A549 (cell line): ENCODE measurements at regions not wholly inside any gene's neighbourhood (a gene's known extent, or its start where the extent isn't known, plus 50 kb on each side); places are given as distances from the start of the nearest gene placed in this dataset.

Experiments used
- ATAC-seq, 2 experiments: fragments of 200-7000 bp in 1 of 2; fragments of >200 bp in 1 of 2; cut with Nextera tagmentation in 1 of 2; cut with Tn5 transposase in 1 of 2; 3 replicates each; pipeline versions ENCODE4 v1.8.0 to v1.9.1; 2018 to 2020; ENCODE audit warnings: mild to moderate bottlenecking in 1 of 2, moderate library complexity in 1 of 2
- CTCF ChIA-PET: fragments of 300-600 bp; sonication (Branson Sonifier 250); formaldehyde crosslinking; extraction: SDS; loops from one replicate; lab custom pipeline; 2021; ENCODE audit warnings: antibody characterized with exemption, inconsistent platforms; lab: Yijun Ruan, JAX
- POLR2A ChIA-PET: fragments of 350-600 bp; formaldehyde crosslinking; extraction: SDS; loops from one replicate; lab custom pipeline; 2021; ENCODE audit warnings: antibody characterized with exemption, inconsistent platforms; lab: Yijun Ruan, JAX
- DNase-seq, 2 experiments: peaks; one replicate each; pipeline versions ENCODE4 v3.0.0 to v3.0.0-alpha.2; 2011 to 2016; ENCODE audit warnings: low read depth in 1 of 2, low spot score in 1 of 2
- FAIRE-seq: peaks from 2 replicates; lab custom pipeline; 2011; peaks lifted over from hg19 to GRCh38; lab: Jason Lieb, UNC
- H3K27ac ChIP-seq, 2 experiments: fragments of >200 bp; sonication (Bioruptor Twin); formaldehyde crosslinking; 3 replicates each; pipeline ENCODE4 v1.5.1; 2016 to 2017
- H3K4me1 ChIP-seq: fragments of >200 bp; sonication (Bioruptor Twin); formaldehyde crosslinking; 3 replicates; pipeline ENCODE4 v1.6.1; 2016
- H3K4me2 ChIP-seq: fragments of >200 bp; sonication (Bioruptor Twin); formaldehyde crosslinking; 3 replicates; pipeline ENCODE4 v1.6.1; 2016
- H3K4me3 ChIP-seq: fragments of >200 bp; sonication (Bioruptor Twin); formaldehyde crosslinking; 3 replicates; pipeline ENCODE4 v1.5.1; 2016
- H3K9me3 ChIP-seq: fragments of >200 bp; sonication (Bioruptor Twin); formaldehyde crosslinking; 3 replicates; pipeline ENCODE4 v1.6.1; 2016
- CEBPB ChIP-seq, 2 experiments: fragments of >200 bp in 1 of 2; sonication (Bioruptor Twin) in 1 of 2; formaldehyde crosslinking in 1 of 2; IDR thresholded peaks; 2 replicates each; pipeline ENCODE4 v1.6.1; 2012 to 2016
- CHD2 ChIP-seq: fragments of 150-350 bp; IDR thresholded peaks from 2 replicates; pipeline ENCODE4 v1.6.1; 2014; ENCODE audit warnings: low read length; ENCODE audit not compliant: partially characterized antibody
- EHF ChIP-seq: fragments of 250-450 bp; sonication (Bioruptor Pico); IDR thresholded peaks from 2 replicates; pipeline ENCODE4 v1.5.0; 2020; ENCODE audit warnings: mild to moderate bottlenecking
- EP300 ChIP-seq, 2 experiments: fragments of >200 bp; sonication (Bioruptor Twin); formaldehyde crosslinking; IDR thresholded peaks; 2 replicates in 1 of 2; 3 replicates in 1 of 2; pipeline ENCODE4 v1.6.1; 2016 to 2017
- FOSL2 ChIP-seq, 2 experiments: fragments of 450-650 bp in 1 of 2; fragments of >200 bp in 1 of 2; sonication (Bioruptor Twin) in 1 of 2; formaldehyde crosslinking; IDR thresholded peaks; 2 replicates each; pipeline versions ENCODE4 v1.5.0 to v1.6.1; 2016 to 2020; ENCODE audit warnings: mild to moderate bottlenecking in 1 of 2, moderate library complexity in 1 of 2
- FOXS1 ChIP-seq: fragments of 250-450 bp; sonication (Bioruptor Pico); IDR thresholded peaks from 2 replicates; pipeline ENCODE4 v1.5.0; 2020; ENCODE audit warnings: mild to moderate bottlenecking, moderate library complexity
- HEYL ChIP-seq: fragments of 250-450 bp; sonication (Bioruptor Pico); IDR thresholded peaks from 2 replicates; pipeline ENCODE4 v1.8.0; 2021; ENCODE audit warnings: mild to moderate bottlenecking, moderate library complexity
- HOXB13 ChIP-seq: fragments of 250-450 bp; sonication (Bioruptor Pico); IDR thresholded peaks from 2 replicates; pipeline ENCODE4 v1.5.0; 2020; ENCODE audit warnings: low read depth, mild to moderate bottlenecking, moderate library complexity
- MAFK ChIP-seq: fragments of 450-650 bp; IDR thresholded peaks from 2 replicates; pipeline ENCODE4 v1.6.1; 2014; ENCODE audit not compliant: partially characterized antibody
- POLR2AphosphoS2 ChIP-seq: conservative IDR thresholded peaks from 2 replicates; pipeline ENCODE4 v1.6.1; 2012; ENCODE audit warnings: low read length, improper control_type of control experiment, inconsistent platforms
- RAD21 ChIP-seq, 2 experiments: fragments of >200 bp in 1 of 2; sonication (Bioruptor Twin) in 1 of 2; formaldehyde crosslinking in 1 of 2; IDR thresholded peaks in 1 of 2; conservative IDR thresholded peaks in 1 of 2; 2 replicates in 1 of 2; 3 replicates in 1 of 2; pipeline ENCODE4 v1.6.1; 2012 to 2018; ENCODE audit warnings: inconsistent platforms in 1 of 2
- SMC3 ChIP-seq: fragments of >200 bp; sonication (Bioruptor Twin); formaldehyde crosslinking; IDR thresholded peaks from 3 replicates; pipeline ENCODE4 v1.6.1; 2018; ENCODE audit warnings: inconsistent platforms
- ZNF302 ChIP-seq: fragments of 250-450 bp; sonication (Bioruptor Pico); IDR thresholded peaks from 2 replicates; pipeline ENCODE4 v1.9.0; 2021; ENCODE audit warnings: inconsistent platforms, mild to moderate bottlenecking, moderate library complexity
- ZSCAN20 ChIP-seq: fragments of 250-450 bp; sonication (Bioruptor Pico); IDR thresholded peaks from 2 replicates; pipeline ENCODE4 v1.8.0; 2022; ENCODE audit warnings: mild to moderate bottlenecking, moderate library complexity
- WGBS: methylation state at CpG from one replicate; pipeline ENCODE4 v1.1.6; 2017; ENCODE audit errors: missing lambda C conversion rate; 5-methylcytosine and 5-hydroxymethylcytosine counted together
- TF ChIP-seq, protein P1 (sequence below): fragments of 200-600 bp; sonication (generic); IDR thresholded peaks from 2 replicates; pipeline ENCODE4 v1.6.1; 2016; ENCODE audit warnings: antibody characterized with exemption, mild to moderate bottlenecking, moderate library complexity
- TF ChIP-seq, protein P2 (sequence below): IDR thresholded peaks from 2 replicates; pipeline ENCODE4 v1.6.1; 2012; ENCODE audit warnings: low read depth, borderline replicate concordance
- TF ChIP-seq, protein P3 (sequence below): fragments of >200 bp; sonication (Bioruptor Twin); formaldehyde crosslinking; IDR thresholded peaks from 2 replicates; pipeline ENCODE4 v1.6.1; 2016
- TF ChIP-seq, protein P4 (sequence below): IDR thresholded peaks from 2 replicates; pipeline ENCODE4 v1.6.1; 2012
- TF ChIP-seq, protein P5 (sequence below): fragments of 250-450 bp; sonication (Bioruptor Pico); IDR thresholded peaks from 2 replicates; pipeline ENCODE4 v1.5.0; 2020; ENCODE audit warnings: low read depth, mild to moderate bottlenecking, moderate library complexity
- TF ChIP-seq, protein P6 (sequence below): fragments of 450-650 bp; IDR thresholded peaks from 2 replicates; pipeline ENCODE4 v1.6.1; 2014; ENCODE audit warnings: antibody characterized with exemption
- TF ChIP-seq, protein P7 (sequence below): fragments of 150-350 bp; IDR thresholded peaks from 2 replicates; pipeline ENCODE4 v1.6.1; 2014; ENCODE audit warnings: low read depth, mild to moderate bottlenecking, low read length
- TF ChIP-seq, protein P8 (sequence below): fragments of 250-450 bp; sonication (Bioruptor Pico); IDR thresholded peaks from 2 replicates; pipeline ENCODE4 v1.5.0; 2021; ENCODE audit warnings: mild to moderate bottlenecking, moderate library complexity, borderline replicate concordance
- TF ChIP-seq, protein P9 (sequence below): IDR thresholded peaks from 2 replicates; pipeline ENCODE4 v1.6.1; 2012

DNA sequence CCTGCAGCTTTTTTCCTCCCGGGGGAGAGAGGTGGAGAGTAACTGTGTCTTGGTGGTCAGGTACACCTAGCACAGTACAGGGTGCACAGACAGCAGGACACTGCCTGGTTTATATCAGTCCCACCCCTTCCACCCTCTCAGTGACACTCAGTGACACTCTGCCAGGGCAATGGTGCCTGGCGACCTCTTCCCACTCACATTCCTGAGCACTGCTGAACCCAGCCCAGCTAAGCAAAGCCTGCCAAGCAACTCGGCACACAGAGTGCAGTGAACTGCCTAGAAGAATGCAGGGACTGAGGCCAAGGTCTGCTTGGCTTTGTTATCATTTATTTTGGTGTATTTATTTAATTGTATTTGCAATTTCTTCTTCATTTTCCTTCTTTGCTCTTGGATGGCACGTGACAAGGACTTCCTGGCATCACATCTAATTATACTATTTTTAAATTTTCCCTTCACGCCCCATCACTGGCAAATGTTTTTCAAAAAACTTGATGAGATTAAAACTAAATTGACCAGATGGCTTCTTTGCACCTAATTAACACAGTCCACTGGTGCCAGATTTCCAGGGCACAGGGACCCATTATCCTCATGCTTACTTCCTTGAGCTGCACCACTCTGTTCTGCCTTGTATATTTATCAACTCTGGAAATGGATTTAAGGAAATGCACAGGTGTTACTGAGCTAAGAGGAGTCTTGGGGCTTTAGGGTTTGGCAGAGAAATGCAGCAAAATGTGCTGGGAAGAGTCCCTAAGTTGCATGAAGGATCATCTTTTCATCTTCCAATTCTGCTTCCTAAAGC is 205.6 kb downstream of the ADAMTS15 start:
- CTCF ChIA-PET: interaction anchor here (1.0 to 2.0 kb wide), 2 partner anchors 44 to 219 kb away, joined by 3 to 5 read pairs; no protein-coding TSS in a partner anchor
- no peak overlapping the region for H3K4me2 ChIP-seq
- H3K4me3 ChIP-seq: no peak overlapping the region
- no peaks in the 10 kb centered on the region for H3K4me1 ChIP-seq
- DNase-seq (no peak), FAIRE-seq (no peak), ATAC-seq (no peak)
- 54% methylated on average over 5 of the region's 5 CpGs for WGBS
- POLR2A ChIA-PET: no interaction called here
- H3K9me3 ChIP-seq: no peaks in the 10 kb centered on the region
- TF ChIP-seq, protein P1, sequence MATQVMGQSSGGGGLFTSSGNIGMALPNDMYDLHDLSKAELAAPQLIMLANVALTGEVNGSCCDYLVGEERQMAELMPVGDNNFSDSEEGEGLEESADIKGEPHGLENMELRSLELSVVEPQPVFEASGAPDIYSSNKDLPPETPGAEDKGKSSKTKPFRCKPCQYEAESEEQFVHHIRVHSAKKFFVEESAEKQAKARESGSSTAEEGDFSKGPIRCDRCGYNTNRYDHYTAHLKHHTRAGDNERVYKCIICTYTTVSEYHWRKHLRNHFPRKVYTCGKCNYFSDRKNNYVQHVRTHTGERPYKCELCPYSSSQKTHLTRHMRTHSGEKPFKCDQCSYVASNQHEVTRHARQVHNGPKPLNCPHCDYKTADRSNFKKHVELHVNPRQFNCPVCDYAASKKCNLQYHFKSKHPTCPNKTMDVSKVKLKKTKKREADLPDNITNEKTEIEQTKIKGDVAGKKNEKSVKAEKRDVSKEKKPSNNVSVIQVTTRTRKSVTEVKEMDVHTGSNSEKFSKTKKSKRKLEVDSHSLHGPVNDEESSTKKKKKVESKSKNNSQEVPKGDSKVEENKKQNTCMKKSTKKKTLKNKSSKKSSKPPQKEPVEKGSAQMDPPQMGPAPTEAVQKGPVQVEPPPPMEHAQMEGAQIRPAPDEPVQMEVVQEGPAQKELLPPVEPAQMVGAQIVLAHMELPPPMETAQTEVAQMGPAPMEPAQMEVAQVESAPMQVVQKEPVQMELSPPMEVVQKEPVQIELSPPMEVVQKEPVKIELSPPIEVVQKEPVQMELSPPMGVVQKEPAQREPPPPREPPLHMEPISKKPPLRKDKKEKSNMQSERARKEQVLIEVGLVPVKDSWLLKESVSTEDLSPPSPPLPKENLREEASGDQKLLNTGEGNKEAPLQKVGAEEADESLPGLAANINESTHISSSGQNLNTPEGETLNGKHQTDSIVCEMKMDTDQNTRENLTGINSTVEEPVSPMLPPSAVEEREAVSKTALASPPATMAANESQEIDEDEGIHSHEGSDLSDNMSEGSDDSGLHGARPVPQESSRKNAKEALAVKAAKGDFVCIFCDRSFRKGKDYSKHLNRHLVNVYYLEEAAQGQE: no peak
- no peak for TF ChIP-seq CEBPB (IDR thresholded peaks at IDR 0.05)
- TF ChIP-seq EHF (CRISPR knock-in tag): no peak
- TF ChIP-seq EP300 (IDR thresholded peaks at IDR 0.05): no peak
- no peak for TF ChIP-seq POLR2AphosphoS2
- TF ChIP-seq, protein P2, sequence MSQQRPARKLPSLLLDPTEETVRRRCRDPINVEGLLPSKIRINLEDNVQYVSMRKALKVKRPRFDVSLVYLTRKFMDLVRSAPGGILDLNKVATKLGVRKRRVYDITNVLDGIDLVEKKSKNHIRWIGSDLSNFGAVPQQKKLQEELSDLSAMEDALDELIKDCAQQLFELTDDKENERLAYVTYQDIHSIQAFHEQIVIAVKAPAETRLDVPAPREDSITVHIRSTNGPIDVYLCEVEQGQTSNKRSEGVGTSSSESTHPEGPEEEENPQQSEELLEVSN: no peak
- TF ChIP-seq, protein P3, sequence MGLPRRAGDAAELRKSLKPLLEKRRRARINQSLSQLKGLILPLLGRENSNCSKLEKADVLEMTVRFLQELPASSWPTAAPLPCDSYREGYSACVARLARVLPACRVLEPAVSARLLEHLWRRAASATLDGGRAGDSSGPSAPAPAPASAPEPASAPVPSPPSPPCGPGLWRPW: no peak
- TF ChIP-seq SMC3: no peak
- TF ChIP-seq RAD21 (conservative IDR thresholded peaks at IDR 0.05 in 1 of 2, IDR thresholded peaks at IDR 0.05 in 1 of 2): no peak
- TF ChIP-seq ZSCAN20 (CRISPR knock-in tag): no peak
- TF ChIP-seq MAFK: no peak
- TF ChIP-seq FOSL2 (IDR thresholded peaks at IDR 0.05): no peak
- TF ChIP-seq FOSL2 (CRISPR knock-in tag; IDR thresholded peaks at IDR 0.05): no peak
- TF ChIP-seq, protein P4, sequence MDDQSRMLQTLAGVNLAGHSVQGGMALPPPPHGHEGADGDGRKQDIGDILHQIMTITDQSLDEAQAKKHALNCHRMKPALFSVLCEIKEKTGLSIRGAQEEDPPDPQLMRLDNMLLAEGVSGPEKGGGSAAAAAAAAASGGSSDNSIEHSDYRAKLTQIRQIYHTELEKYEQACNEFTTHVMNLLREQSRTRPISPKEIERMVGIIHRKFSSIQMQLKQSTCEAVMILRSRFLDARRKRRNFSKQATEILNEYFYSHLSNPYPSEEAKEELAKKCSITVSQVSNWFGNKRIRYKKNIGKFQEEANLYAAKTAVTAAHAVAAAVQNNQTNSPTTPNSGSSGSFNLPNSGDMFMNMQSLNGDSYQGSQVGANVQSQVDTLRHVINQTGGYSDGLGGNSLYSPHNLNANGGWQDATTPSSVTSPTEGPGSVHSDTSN: no peak
- no peak for TF ChIP-seq FOXS1 (CRISPR knock-in tag)
- TF ChIP-seq, protein P5, sequence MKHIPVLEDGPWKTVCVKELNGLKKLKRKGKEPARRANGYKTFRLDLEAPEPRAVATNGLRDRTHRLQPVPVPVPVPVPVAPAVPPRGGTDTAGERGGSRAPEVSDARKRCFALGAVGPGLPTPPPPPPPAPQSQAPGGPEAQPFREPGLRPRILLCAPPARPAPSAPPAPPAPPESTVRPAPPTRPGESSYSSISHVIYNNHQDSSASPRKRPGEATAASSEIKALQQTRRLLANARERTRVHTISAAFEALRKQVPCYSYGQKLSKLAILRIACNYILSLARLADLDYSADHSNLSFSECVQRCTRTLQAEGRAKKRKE (CRISPR knock-in tag): no peak
- TF ChIP-seq, protein P6, sequence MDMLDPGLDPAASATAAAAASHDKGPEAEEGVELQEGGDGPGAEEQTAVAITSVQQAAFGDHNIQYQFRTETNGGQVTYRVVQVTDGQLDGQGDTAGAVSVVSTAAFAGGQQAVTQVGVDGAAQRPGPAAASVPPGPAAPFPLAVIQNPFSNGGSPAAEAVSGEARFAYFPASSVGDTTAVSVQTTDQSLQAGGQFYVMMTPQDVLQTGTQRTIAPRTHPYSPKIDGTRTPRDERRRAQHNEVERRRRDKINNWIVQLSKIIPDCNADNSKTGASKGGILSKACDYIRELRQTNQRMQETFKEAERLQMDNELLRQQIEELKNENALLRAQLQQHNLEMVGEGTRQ: no peak
- no peak overlapping the region for H3K27ac ChIP-seq

DNA sequence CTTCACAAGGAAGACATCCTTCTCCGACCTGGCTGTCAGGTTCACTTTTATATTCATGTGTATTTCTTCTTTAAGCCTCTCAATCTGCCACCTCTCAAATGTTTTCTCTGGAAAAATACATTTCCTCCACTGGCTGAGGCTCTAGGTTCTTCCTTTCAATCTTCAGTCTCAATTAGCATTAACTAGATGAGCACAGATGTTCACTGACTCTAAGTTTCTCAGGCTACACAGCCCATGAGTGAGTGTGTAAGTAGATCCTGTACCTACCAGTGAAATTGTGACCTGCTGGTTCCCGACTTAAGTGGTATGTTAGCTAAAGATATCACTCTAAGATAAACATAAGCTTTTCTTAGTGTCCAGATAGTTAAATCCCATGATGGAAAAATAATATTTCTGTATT is 206.9 kb downstream of the ADAMTS15 start:
- no peak overlapping the region for H3K27ac ChIP-seq
- POLR2A ChIA-PET: no interaction called here
- H3K4me1 ChIP-seq: no peaks in the 10 kb centered on the region
- WGBS: 95% methylated on average over 2 of the region's 2 CpGs
- H3K4me3 ChIP-seq: no peak overlapping the region
- no peaks in the 10 kb centered on the region for H3K9me3 ChIP-seq
- CTCF ChIA-PET: no interaction called here
- no peak for FAIRE-seq
- H3K4me2 ChIP-seq: no peak overlapping the region
- ATAC-seq: no peak
- DNase-seq: no peak
- TF ChIP-seq, protein P7, sequence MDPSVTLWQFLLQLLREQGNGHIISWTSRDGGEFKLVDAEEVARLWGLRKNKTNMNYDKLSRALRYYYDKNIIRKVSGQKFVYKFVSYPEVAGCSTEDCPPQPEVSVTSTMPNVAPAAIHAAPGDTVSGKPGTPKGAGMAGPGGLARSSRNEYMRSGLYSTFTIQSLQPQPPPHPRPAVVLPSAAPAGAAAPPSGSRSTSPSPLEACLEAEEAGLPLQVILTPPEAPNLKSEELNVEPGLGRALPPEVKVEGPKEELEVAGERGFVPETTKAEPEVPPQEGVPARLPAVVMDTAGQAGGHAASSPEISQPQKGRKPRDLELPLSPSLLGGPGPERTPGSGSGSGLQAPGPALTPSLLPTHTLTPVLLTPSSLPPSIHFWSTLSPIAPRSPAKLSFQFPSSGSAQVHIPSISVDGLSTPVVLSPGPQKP: no peak
- TF ChIP-seq SMC3 (no peak), HEYL (CRISPR knock-in tag) (no peak), CHD2 (no peak), HOXB13 (CRISPR knock-in tag) (no peak), ZNF302 (CRISPR knock-in tag) (no peak)
- TF ChIP-seq, protein P5 (CRISPR knock-in tag): no peak
- TF ChIP-seq, protein P8, sequence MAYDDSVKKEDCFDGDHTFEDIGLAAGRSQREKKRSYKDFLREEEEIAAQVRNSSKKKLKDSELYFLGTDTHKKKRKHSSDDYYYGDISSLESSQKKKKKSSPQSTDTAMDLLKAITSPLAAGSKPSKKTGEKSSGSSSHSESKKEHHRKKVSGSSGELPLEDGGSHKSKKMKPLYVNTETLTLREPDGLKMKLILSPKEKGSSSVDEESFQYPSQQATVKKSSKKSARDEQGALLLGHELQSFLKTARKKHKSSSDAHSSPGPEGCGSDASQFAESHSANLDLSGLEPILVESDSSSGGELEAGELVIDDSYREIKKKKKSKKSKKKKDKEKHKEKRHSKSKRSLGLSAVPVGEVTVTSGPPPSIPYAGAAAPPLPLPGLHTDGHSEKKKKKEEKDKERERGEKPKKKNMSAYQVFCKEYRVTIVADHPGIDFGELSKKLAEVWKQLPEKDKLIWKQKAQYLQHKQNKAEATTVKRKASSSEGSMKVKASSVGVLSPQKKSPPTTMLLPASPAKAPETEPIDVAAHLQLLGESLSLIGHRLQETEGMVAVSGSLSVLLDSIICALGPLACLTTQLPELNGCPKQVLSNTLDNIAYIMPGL (CRISPR knock-in tag): no peak
- TF ChIP-seq, protein P9, sequence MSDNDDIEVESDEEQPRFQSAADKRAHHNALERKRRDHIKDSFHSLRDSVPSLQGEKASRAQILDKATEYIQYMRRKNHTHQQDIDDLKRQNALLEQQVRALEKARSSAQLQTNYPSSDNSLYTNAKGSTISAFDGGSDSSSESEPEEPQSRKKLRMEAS: no peak
